H9 (cell line): ENCODE measurements at regions not wholly inside any gene's neighbourhood (a gene's known extent, or its start where the extent isn't known, plus 50 kb on each side); places are given as distances from the start of the nearest gene placed in this dataset.
A peak's percentile ranks its signal among the peaks of the same experiment; 100 is the strongest.

Experiments
- DNase-seq: peaks from one replicate; pipeline ENCODE4 v3.0.0-alpha.2; 2017
- H2AFZ ChIP-seq: one replicate; pipeline ENCODE4 v1.6.1; 2013; ENCODE audit warnings: mild to moderate bottlenecking, low read length, control low read depth, moderate library complexity
- H2AK5ac ChIP-seq: 2 replicates; pipeline ENCODE4 v1.6.1; 2013; ENCODE audit warnings: low read length, control low read depth, mixed read lengths; ENCODE audit not compliant: insufficient read length
- H2BK120ac ChIP-seq: one replicate; pipeline ENCODE4 v1.6.1; 2013; ENCODE audit warnings: low read depth, mild to moderate bottlenecking, low read length, control low read depth, inconsistent platforms; ENCODE audit not compliant: poor library complexity, severe bottlenecking
- H2BK12ac ChIP-seq: 2 replicates; pipeline ENCODE4 v1.6.1; 2013; ENCODE audit warnings: low read length, control low read depth, mixed read lengths, low read depth; ENCODE audit not compliant: insufficient read length
- H2BK15ac ChIP-seq: 2 replicates; pipeline ENCODE4 v1.6.1; 2013; ENCODE audit warnings: low read depth, low read length, control low read depth
- H2BK20ac ChIP-seq: one replicate; pipeline ENCODE4 v1.6.1; 2013; ENCODE audit warnings: low read depth, mild to moderate bottlenecking, low read length, control low read depth, inconsistent platforms; ENCODE audit not compliant: poor library complexity, severe bottlenecking
- H2BK5ac ChIP-seq: 2 replicates; pipeline ENCODE4 v1.6.1; 2013; ENCODE audit warnings: low read length, control low read depth, mixed read lengths; ENCODE audit not compliant: insufficient read length
- H3K14ac ChIP-seq: 2 replicates; pipeline ENCODE4 v1.6.1; 2013; ENCODE audit warnings: low read length, control low read depth; ENCODE audit not compliant: insufficient read depth
- H3K18ac ChIP-seq: 2 replicates; pipeline ENCODE4 v1.6.1; 2013; ENCODE audit warnings: low read depth, mild to moderate bottlenecking, mixed read lengths, low read length, control low read depth; ENCODE audit not compliant: insufficient read length
- H3K23ac ChIP-seq: 2 replicates; pipeline ENCODE4 v1.6.1; 2013; ENCODE audit warnings: low read length, control low read depth, mixed read lengths, low read depth; ENCODE audit not compliant: insufficient read length
- H3K23me2 ChIP-seq: 2 replicates; pipeline ENCODE4 v1.6.1; 2013; ENCODE audit warnings: low read depth, mild to moderate bottlenecking, mixed read lengths, low read length, control low read depth; ENCODE audit not compliant: insufficient read length, poor library complexity, severe bottlenecking
- H3K27ac ChIP-seq: 2 replicates; pipeline ENCODE4 v1.5.1; 2013; ENCODE audit warnings: low read length, control low read depth, mixed read lengths, low read depth; ENCODE audit not compliant: insufficient read length
- H3K27me3 ChIP-seq: 2 replicates; pipeline ENCODE4 v1.6.1; 2013; ENCODE audit warnings: low read length, control low read depth, inconsistent platforms; ENCODE audit not compliant: insufficient read depth
- H3K4ac ChIP-seq: 2 replicates; pipeline ENCODE4 v1.6.1; 2013; ENCODE audit warnings: low read depth, mild to moderate bottlenecking, control low read depth, inconsistent platforms, low read length, moderate library complexity
- H3K4me1 ChIP-seq: 2 replicates; pipeline ENCODE4 v1.6.1; 2013; ENCODE audit warnings: low read length, control low read depth, inconsistent platforms; ENCODE audit not compliant: insufficient read depth
- H3K4me2 ChIP-seq: 2 replicates; pipeline ENCODE4 v1.6.1; 2013; ENCODE audit warnings: low read length, control low read depth, mixed read lengths; ENCODE audit not compliant: insufficient read length, insufficient read depth
- H3K56ac ChIP-seq: 2 replicates; pipeline ENCODE4 v1.6.1; 2013; ENCODE audit warnings: low read depth, mild to moderate bottlenecking, mixed read lengths, low read length, control low read depth; ENCODE audit not compliant: insufficient read length
- H3K79me1 ChIP-seq: 2 replicates; pipeline ENCODE4 v1.6.1; 2013; ENCODE audit warnings: low read depth, mild to moderate bottlenecking, moderate library complexity, low read length, control low read depth, inconsistent platforms; ENCODE audit not compliant: insufficient read depth, poor library complexity, severe bottlenecking
- H3K79me2 ChIP-seq: 2 replicates; pipeline ENCODE4 v1.6.1; 2013; ENCODE audit warnings: low read length, control low read depth, inconsistent platforms; ENCODE audit not compliant: insufficient read depth
- H3K9ac ChIP-seq: 2 replicates; pipeline ENCODE4 v1.6.1; 2013; ENCODE audit warnings: low read length, control low read depth, mixed read lengths; ENCODE audit not compliant: insufficient read length; ENCODE audit errors: extremely low read depth
- H3K9me3 ChIP-seq: one replicate; pipeline ENCODE4 v1.6.1; 2013; ENCODE audit warnings: low read depth, low read length, inconsistent platforms; ENCODE audit not compliant: control insufficient read depth
- H3T11ph ChIP-seq: one replicate; pipeline ENCODE4 v1.6.1; 2013; ENCODE audit warnings: mild to moderate bottlenecking, low read length, control low read depth, inconsistent platforms
- H4K20me1 ChIP-seq: one replicate; pipeline ENCODE4 v1.6.1; 2013; ENCODE audit not compliant: control insufficient read depth, insufficient read length, insufficient read depth
- H4K5ac ChIP-seq: 2 replicates; pipeline ENCODE4 v1.6.1; 2013; ENCODE audit warnings: low read depth, mild to moderate bottlenecking, mixed read lengths, low read length, control low read depth; ENCODE audit not compliant: insufficient read length
- H4K8ac ChIP-seq: replicated peaks from 2 replicates; pipeline ENCODE4 v1.6.1; 2013; ENCODE audit warnings: low read length, control low read depth, mixed read lengths, low read depth; ENCODE audit not compliant: insufficient read length
- H4K91ac ChIP-seq: 2 replicates; pipeline ENCODE4 v1.6.1; 2013; ENCODE audit warnings: low read depth, mild to moderate bottlenecking, moderate library complexity, mixed read lengths, low read length, control low read depth; ENCODE audit not compliant: insufficient read length
- H3K27ac Mint-ChIP-seq, 3 experiments: 2 replicates in 2 of 3; 3 replicates in 1 of 3; pipeline ENCODE4 v1.8.0; 2020 to 2021; ENCODE audit warnings: mixed read lengths in 3 of 3, mild to moderate bottlenecking in 1 of 3, moderate library complexity in 1 of 3
- H3K27me3 Mint-ChIP-seq: 2 replicates; pipeline ENCODE4 v1.8.0; 2021; ENCODE audit warnings: low read depth, mild to moderate bottlenecking, moderate library complexity, mixed read lengths
- H3K36me3 Mint-ChIP-seq, 3 experiments: 2 replicates in 2 of 3; 3 replicates in 1 of 3; pipeline ENCODE4 v1.8.0; 2020 to 2021; ENCODE audit warnings: low read depth in 3 of 3, mixed read lengths in 3 of 3; ENCODE audit not compliant: insufficient read depth in 1 of 3
- H3K4me1 Mint-ChIP-seq, 2 experiments: 2 replicates each; pipeline ENCODE4 v1.8.0; 2020; ENCODE audit warnings: mixed read lengths in 2 of 2
- H3K4me3 Mint-ChIP-seq, 2 experiments: 2 replicates in 1 of 2; 3 replicates in 1 of 2; pipeline ENCODE4 v1.8.0; 2020 to 2021; ENCODE audit warnings: mild to moderate bottlenecking in 2 of 2, mixed read lengths in 2 of 2, moderate library complexity in 1 of 2
- H3K9me3 Mint-ChIP-seq, 2 experiments: 2 replicates in 1 of 2; 3 replicates in 1 of 2; pipeline ENCODE4 v1.8.0; 2020; ENCODE audit warnings: mild to moderate bottlenecking in 2 of 2, mixed read lengths in 2 of 2, moderate library complexity in 1 of 2
- WGBS: extraction: QIAGEN DNeasy Blood & Tissue Kit; methylation state at CpG from one replicate; pipeline ENCODE4 v1.1.7; 2013; ENCODE audit warnings: missing lambda C conversion rate, low lambda C conversion rate, mixed read lengths; ENCODE audit not compliant: insufficient read length; ENCODE audit errors: extremely low coverage; 5-methylcytosine and 5-hydroxymethylcytosine counted together
- TF ChIP-seq, protein P1 (sequence below): fragments of 200-600 bp; sonication (generic); conservative IDR thresholded peaks from 3 replicates; pipeline ENCODE4 v1.8.0; 2021; ENCODE audit warnings: antibody characterized with exemption, mild to moderate bottlenecking

DNA sequence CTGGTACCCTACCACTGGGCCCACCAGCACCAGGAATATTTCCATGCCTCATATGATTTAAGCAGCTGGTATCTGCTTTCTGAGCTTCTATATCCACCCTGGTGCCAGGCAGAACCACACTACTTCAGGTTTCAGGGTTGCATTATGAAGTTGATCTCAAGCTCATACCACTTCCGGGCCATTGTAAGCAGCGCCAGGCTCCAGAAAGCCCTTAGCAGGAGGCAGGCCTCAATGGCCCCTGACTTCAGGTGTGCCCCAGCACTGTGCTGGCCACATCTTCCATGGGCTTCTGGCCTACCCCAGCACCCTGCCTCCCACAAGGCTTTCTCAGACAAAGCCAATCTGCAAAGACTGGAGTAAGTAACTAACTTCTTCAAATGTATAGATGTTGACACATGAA lies 391.3 kb upstream of the GRM3 start:
- Histone ChIP-seq H3K14ac (peak overlapping the region; percentile 1; the same call in 1 of the 2 replicates), H4K8ac (no peak overlapping the region), H3K4ac (no peak overlapping the region), H2BK20ac (no peak overlapping the region), H3K56ac (no peak overlapping the region), H3K18ac (no peak overlapping the region), H4K20me1 (no peaks in the 10 kb centered on the region), H3K4me1 (no peaks in the 10 kb centered on the region), H3K79me1 (no peaks in the 10 kb centered on the region), H2BK5ac (no peak overlapping the region), H2BK15ac (no peak overlapping the region), H3K23ac (no peak overlapping the region), H4K5ac (no peak overlapping the region), H3K9me3 (no peaks in the 10 kb centered on the region), H2BK12ac (no peak overlapping the region), H3K4me2 (no peak overlapping the region), H2AK5ac (no peak overlapping the region), H4K91ac (no peak overlapping the region), H2AFZ (no peak overlapping the region), H2BK120ac (peak overlapping the region; percentile 38), H3K27ac (no peak overlapping the region), H3K27me3 (no peaks in the 10 kb centered on the region), H3K79me2 (no peaks in the 10 kb centered on the region), H3T11ph (no peak overlapping the region), H3K9ac (no peak overlapping the region), H3K23me2 (no peaks in the 10 kb centered on the region)
- Mint-ChIP-seq H3K4me1 (peaks cover 0 to 5% of the 10 kb centered on the region in 2 experiments; a peak in 2 of 4 replicates), H3K9me3 (peaks cover 6% of the 10 kb centered on the region in 2 experiments; a peak in 3 of 5 replicates), H3K4me3 (no peak overlapping the region), H3K27ac (no peak overlapping the region), H3K27me3 (no peaks in the 10 kb centered on the region), H3K36me3 (peaks cover 0 to 4% (median 1%) of the 10 kb centered on the region in 3 experiments; a peak in 3 of 7 replicates)
- DNase-seq = no peak
- TF ChIP-seq, protein P1, sequence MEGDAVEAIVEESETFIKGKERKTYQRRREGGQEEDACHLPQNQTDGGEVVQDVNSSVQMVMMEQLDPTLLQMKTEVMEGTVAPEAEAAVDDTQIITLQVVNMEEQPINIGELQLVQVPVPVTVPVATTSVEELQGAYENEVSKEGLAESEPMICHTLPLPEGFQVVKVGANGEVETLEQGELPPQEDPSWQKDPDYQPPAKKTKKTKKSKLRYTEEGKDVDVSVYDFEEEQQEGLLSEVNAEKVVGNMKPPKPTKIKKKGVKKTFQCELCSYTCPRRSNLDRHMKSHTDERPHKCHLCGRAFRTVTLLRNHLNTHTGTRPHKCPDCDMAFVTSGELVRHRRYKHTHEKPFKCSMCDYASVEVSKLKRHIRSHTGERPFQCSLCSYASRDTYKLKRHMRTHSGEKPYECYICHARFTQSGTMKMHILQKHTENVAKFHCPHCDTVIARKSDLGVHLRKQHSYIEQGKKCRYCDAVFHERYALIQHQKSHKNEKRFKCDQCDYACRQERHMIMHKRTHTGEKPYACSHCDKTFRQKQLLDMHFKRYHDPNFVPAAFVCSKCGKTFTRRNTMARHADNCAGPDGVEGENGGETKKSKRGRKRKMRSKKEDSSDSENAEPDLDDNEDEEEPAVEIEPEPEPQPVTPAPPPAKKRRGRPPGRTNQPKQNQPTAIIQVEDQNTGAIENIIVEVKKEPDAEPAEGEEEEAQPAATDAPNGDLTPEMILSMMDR = no peak
- WGBS = no CpG with 5 or more reads among the region's 2 CpGs
